NCI-H1436 treated with DMSO at 0.1 percent for 48 hours (cell line): ENCODE measurements at regions not wholly inside any gene's neighbourhood (a gene's known extent, or its start where the extent isn't known, plus 50 kb on each side); places are given as distances from the start of the nearest gene placed in this dataset.

Experiments used
- DNase-seq: peaks from one replicate; lab custom pipeline; 2025; lab: John Stamatoyannopoulos, UW

- DNase-seq = peak; percentile 52
These were observed 115.9 kb downstream of the LY86 start for GRCh38 chr6:6704103-6705060.

GRCh38 chr6:6705061-6705425 lies 116.5 kb downstream of the LY86 start:
- no peak for DNase-seq

GRCh38 chr6:6705915-6706675 lies 117.6 kb downstream of the LY86 start:
- no peak for DNase-seq

GRCh38 chr6:6707143-6707542 lies 118.6 kb downstream of the LY86 start:
- DNase-seq = no peak

DNA sequence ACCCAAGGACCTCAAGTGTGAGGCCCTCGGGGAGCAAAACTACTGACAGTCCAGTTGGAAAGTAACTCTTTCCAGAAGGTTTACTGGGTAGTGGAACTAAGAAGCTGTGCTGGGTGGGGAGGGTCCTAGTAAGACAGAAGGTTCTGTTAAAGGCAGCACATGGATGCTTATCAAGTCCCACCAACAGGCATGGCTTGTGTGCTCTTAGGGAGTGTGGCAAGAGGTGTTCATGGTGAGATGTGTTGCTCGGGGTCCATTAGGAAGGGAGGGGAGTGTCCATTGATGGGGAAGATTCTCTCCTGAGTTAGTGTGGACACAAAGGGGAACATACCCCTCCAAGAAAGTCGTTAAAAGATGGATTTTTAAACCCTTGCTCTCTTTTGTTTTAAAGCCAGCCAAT lies 120.6 kb downstream of the LY86 start:
- no peak for DNase-seq

- no peak for DNase-seq
These were observed 122.7 kb downstream of the LY86 start for GRCh38 chr6:6711031-6711785.

- DNase-seq = no peak
These were observed 123.4 kb downstream of the LY86 start for GRCh38 chr6:6711832-6712448.

DNA sequence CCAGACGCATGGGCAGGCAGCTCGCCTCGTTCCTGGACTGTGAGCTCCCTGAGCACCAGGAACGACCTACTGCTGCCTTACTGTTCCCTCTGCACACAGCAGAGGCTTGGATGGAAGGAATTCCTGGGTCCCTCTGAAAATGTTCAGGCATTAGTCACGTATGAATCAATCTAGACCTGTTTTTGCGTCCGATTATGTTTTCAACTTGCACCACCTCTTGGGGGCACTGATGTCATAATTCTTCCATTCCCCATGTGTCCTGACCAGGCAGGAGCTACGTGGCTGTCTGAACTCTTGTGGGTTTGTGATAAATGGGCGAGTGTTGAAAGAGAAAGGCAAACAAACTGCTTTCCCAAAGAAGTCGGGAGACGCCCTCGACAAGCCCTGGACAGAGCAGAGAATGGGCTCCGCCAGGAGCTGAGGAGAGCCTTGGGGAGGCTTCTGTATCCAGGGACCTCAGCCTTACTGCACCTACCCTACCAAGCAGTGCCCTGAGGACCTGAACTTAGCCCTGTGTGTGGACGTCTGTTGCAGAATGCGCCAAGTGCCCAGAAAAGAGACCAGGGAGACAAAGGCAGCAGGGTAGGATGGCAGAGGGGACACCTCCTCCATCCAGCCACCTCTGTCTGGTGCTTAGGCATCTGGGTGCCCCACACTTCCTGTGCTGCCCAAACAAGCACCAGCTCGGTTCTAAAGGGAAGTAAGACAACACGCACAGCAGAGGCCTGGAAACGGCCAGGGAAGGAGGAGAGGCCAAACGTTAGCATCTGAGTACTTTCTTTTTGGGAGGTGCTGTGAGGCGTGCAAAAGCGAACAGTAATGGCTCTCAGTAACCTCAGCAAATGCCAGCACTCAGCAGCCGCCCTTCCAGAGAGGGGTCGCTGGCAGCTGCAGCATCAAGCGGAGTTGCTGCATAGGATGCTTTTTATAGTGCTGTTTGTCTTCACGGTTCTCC lies 124.2 kb downstream of the LY86 start:
- no peak for DNase-seq

DNA sequence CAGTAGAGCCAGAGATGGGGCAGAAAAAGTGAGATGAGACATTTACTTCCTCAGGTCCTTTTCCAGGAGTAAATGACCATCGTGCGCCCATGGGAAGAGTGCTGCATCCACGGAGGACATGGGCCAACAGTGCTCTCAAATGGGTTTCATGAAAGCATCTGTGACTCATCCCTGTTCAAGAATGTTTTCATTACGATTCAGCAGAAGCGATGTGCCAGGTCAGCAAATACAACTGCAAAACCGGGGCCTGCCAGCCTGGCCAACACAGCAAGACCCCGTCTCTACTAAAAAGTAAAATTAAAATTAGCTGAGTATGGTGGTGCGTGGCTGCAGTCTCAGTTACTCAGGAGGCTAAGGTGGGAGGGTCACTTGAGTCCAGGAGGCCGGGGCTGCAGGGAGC lies 125.1 kb downstream of the LY86 start:
- DNase-seq = no peak

GRCh38 chr6:6714118-6714897 lies 125.8 kb downstream of the LY86 start:
- no peak for DNase-seq

DNA sequence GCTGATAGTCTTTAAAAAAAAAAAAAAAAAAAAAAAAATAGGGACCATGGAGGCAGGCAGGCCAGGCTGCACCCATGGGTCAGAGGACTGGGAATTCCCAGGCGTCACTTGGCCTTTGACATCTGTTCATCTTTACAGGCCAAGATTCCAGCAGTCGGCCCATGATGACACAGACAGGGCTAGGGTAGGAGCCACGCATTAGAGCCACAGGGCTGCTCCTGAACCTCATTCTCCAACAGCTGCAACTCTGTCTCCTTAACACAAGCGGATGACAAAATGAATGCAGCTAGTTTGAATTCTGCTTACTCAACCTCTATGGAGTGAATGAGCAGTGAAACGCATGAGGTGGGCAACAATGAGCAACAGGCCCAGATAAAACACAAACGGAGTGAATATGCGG lies 126.4 kb downstream of the LY86 start:
- no peak for DNase-seq

GRCh38 chr6:6715465-6715864 lies 126.9 kb downstream of the LY86 start:
- no peak for DNase-seq

- no peak for DNase-seq
These were observed 128.7 kb downstream of the LY86 start for GRCh38 chr6:6716998-6717763.

- no peak for DNase-seq
These were observed 129.4 kb downstream of the LY86 start for GRCh38 chr6:6717953-6718352.

GRCh38 chr6:6721606-6722005 lies 133.1 kb downstream of the LY86 start:
- DNase-seq = no peak

DNA sequence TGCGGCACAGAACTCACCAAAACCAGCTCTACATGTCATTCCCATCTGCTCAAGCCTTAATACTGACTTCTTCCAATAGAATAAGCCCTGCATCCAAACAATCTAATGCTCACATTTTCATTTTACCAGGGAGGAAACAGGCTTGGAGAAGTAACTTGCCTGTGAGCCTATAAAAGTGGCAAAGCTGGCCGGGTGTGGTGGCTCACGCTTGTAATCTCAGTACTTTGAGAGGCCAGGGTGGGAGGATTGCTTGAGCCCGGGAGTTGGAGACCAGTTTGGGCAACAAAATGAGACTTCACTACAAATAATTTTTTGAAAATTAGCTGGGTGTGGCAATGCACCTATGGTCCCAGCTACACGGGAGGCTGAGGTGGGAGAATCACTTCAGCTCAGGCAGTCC lies 133.7 kb downstream of the LY86 start:
- DNase-seq = no peak

GRCh38 chr6:6723361-6723760 lies 134.8 kb downstream of the LY86 start:
- DNase-seq = no peak

DNA sequence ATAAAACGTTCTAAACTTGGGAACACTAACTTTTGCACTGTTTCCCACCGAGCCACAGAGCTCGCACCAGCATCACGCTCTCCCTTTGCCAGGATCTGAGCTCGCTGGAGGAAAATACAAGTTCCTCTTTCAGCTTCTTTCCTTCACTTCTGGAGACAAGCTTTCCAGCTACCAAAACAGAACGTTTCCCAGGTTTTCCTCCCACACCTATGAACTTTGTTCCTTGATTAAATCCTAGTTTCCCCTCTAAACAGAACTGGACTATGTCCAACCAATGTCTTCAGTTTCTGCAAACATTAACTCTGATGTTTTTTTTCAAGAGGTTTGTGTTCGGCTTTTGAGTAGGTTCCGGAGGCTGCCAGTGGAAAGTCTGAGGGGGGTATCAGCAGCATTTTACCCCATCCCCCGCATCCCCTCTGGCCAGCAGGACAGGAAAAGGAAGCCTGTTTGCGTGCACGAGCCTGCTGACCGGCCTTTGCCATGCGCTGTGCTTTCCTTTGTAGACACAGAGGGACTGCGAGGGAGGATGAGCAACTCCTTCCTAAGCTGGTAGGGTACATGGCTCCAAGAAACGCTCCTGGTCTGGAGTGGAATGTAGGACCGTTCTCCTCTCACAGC lies 135.5 kb downstream of the LY86 start:
- DNase-seq = no peak
